HG03432 (cell line): ENCODE measurements at regions not wholly inside any gene's neighbourhood (a gene's known extent, or its start where the extent isn't known, plus 50 kb on each side); places are given as distances from the start of the nearest gene placed in this dataset.

Source experiments
- ATAC-seq: cut with Tn5 transposase; IDR thresholded peaks from one replicate; pipeline ENCODE4 v1.9.1; 2021; ENCODE audit warnings: mild to moderate bottlenecking, moderate library complexity; ENCODE audit not compliant: unreplicated experiment

DNA sequence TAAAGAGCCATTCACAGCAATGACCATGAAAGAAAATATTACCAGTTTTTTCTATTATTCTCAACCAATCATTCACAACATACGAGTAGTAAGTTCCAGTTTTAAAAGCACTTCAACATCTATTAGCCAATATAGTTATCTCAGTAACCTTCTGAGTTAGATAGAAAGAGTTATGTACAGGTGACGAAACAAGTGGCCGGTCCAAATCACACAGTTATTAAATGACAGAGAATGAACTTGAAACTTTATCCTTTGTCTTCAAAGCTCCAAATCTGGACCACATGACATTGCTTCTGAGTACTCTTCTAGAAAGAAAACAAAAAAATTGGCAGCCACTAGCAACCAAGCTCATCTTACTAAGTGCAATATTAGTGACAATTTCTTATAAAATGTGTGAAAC, 393.8 kb downstream of the OMA1 start:
- ATAC-seq = no peak

DNA sequence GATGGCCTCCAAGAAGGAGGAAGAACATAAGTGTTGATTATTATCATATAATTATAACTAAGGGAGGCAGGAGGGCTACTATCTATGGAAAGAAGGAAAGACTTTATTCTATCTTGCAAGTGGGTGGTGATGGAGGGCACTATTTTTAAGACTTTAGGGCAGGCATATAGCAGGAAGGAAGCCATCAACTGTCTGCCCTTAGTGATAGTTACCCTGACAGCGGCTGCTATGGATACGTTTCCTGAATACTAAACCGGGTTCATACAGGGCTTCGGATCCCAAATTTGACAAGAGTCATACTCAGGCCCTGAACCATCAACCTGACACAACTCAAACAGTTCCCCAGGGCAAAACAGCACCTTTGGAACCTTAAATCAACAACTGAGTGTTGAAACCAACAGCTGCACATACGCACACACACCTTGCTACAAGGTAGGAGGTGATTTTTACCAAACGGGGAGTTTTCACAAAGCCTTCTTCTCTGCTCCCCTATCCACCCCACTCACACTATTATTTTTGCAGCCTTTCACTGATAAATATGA, 397.2 kb downstream of the OMA1 start:
- ATAC-seq = no peak

GRCh38 chr1:58144698-58145270, 401.7 kb downstream of the OMA1 start:
- ATAC-seq = no peak

GRCh38 chr1:58143972-58144697, 402.4 kb downstream of the OMA1 start:
- no peak for ATAC-seq

DNA sequence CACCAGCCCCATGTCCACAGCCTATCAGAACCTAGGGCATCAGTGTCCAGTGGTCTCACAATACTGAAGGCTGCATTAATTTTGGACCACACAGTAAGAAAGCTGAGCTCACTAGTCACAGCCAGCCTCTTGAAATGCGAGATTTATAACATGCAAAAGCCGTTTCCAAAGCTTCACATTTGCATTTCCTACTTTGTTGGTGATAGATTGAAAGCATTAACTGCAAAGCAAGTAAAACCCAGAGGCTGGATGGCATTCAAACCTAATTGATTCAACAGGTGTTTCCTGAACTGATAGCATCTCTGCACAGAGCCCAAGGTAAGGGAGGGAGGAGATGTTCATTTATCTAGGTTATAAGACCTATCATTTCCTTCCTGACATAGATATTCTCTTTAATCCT, 410.1 kb downstream of the OMA1 start:
- no peak for ATAC-seq

GRCh38 chr1:58135821-58136321, 410.7 kb downstream of the OMA1 start:
- ATAC-seq = no peak

- no peak for ATAC-seq
Measured at GRCh38 chr1:58133562-58133961, 413.0 kb downstream of the OMA1 start.

DNA sequence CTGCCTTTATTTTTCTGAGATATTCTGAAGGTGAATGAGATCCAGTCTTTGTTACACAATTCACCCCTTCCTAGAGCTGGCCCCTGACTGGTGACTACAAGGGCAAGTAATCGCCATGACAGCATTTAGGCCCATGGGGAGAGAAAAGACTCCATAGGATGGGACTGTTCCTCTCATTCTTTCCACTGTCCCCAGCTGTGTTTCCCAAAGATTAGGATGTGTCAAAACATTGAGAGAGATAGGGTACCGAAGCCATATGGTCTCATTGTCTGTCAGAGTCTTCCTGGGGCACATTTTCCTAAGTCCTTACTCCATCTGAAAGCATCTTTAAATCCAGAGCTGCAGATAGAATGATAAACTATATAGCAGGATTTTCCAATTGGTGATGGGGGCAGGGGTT, 423.5 kb downstream of the OMA1 start:
- ATAC-seq = no peak

GRCh38 chr1:58119971-58120370, 426.6 kb downstream of the OMA1 start:
- ATAC-seq = no peak

GRCh38 chr1:58116284-58116683, 430.2 kb downstream of the OMA1 start:
- no peak for ATAC-seq

GRCh38 chr1:58109646-58110200, 436.8 kb downstream of the OMA1 start:
- ATAC-seq = no peak

GRCh38 chr1:58108783-58109182, 437.7 kb downstream of the OMA1 start:
- no peak for ATAC-seq

- ATAC-seq = peak; percentile 40
Measured at GRCh38 chr1:58107943-58108342, 438.6 kb downstream of the OMA1 start.

DNA sequence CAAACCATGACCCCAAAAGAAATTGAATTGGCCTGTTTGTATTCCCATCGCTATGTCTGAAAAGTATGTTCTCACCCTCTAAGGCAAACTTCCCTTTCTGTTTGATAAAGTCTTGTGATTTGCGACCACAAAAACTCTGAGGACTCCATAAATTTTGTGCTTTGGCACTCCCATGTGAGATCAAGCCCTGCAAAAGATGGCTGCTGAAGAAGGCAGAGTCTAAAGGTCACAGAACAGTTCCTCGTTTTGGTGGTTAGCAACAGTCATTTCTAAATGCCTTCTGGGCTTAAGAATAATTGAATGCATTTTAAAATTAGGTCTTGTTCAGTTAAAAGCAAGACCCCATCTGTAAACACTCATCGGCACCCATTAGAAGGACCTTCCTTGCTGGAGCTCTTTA, 441.6 kb downstream of the OMA1 start:
- peak; percentile 82 for ATAC-seq

DNA sequence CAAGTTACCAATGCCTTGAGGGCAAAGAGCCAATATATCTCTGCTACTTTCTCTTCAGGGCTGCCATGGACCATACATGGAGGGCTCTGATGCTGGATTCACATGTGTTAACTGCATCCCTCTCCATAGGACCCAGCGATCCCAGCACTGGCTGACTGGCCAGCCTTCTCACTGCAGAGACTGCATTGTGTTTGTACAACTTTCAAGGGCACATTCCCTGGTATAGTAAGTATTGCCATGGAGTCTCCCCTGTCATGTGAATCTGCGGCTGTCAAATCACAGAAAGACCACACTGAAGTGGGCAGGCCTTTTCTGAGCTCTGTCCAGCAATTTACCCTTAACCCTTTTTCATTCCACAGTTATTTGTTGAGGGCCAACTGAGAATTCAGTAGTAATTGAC, 449.8 kb downstream of the OMA1 start:
- ATAC-seq = no peak

DNA sequence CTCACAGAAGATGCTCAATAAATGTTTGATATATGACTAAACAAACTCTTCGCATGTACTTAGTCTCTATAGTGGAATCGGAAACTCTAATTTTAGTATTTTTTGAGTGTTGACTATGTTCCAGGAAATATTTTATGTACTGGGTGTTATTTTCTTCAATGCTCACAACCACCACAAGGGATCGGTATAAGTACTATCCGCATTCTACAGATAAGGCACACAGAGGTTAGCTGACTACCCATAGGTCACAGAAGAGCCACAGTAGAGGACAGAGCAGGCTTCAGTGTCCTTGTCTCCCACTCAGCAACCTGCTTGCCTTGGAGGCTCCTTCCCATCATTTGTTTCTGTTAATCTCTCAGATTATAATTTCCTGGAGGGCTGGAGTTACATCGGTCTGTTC, 451.3 kb downstream of the OMA1 start:
- no peak for ATAC-seq

DNA sequence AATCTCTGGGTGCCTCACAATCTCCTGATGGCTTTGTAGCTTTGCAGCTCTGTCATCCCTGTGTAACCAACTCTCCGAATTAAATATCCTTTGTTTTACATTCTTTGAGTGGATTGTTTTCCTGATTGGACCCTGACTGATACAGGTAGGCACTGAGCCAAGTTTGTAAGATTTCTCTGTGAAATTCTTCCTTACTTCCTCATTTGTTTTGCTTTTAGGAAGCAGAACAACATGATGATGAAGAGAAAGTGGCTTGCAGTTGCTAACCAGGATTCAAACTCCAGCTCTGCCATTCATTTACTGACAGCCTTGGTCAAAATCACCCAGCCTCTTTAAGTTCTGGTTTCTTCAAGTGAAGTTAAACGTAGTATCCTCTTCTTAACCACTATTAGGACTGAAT, 452.3 kb downstream of the OMA1 start:
- no peak for ATAC-seq

- no peak for ATAC-seq
Measured at GRCh38 chr1:58090640-58091039, 455.9 kb downstream of the OMA1 start.

DNA sequence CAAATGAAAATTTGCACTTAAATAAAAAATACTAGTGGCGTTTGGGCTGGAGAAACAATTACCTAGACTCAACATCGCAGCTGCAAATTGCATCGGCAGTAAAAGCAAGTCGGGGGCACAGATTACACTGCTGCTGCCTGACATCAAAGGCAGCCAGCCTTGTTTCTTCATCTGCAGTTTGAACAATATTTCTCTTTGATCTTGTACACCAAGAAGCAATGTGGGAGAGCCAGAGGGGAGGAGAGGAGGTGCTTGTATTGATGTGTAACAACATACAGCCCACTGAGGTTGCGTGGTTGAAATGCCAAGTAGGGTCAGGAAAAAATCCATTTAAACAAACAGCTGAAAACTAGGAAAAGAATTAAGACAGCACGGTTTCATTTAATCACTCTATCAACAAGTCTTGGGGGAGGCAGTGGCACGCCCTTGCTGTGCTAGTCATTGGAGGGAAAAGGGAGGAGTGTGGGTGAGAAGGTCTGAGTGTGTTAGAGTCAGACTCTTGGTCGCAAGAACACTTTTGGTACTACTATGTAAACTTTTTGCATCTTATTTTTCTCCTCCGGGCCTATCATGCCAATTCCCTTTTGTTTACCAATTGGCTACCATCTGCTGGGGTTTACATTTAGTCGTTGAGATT, 456.5 kb downstream of the OMA1 start:
- no peak for ATAC-seq

DNA sequence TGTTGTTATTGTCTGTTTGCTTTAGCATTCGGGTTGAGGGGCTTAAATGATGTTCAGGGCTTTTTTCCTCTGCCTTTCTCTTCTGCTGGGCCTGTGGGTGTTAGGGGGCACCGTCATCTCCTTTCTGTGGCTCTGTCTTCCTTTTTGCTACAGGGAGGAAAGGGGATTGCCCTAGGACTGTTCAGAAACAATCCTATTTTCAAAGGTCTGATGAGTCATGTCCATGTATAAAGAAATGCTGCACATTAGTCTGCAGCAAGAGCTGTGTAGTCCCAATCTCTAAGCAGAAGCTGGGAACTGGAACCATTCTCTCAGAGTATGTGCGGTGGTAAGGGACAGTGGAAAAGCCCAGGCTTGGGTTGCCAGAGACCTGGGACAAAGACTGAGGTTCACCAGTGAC, 462.3 kb downstream of the OMA1 start:
- peak; percentile 53 for ATAC-seq

DNA sequence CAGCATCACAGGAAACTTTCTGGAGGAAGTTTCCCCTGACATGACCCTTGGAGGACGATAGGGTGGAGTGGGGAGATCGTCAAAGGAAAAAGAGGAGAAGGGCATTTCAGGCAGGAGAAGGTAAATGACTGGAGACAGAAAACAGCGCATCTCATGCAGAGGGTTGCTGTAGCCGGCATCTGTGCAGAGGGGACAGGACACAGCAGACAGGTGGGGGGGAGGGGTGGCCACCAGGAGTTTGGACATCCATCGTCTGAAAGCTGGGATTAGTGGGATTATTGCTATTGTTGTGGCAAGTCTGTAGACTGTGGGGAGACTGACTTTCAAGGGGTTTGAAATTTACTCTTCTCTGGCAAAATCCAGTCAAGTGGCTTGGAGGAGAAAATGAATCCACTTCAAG, 463.9 kb downstream of the OMA1 start:
- no peak for ATAC-seq

DNA sequence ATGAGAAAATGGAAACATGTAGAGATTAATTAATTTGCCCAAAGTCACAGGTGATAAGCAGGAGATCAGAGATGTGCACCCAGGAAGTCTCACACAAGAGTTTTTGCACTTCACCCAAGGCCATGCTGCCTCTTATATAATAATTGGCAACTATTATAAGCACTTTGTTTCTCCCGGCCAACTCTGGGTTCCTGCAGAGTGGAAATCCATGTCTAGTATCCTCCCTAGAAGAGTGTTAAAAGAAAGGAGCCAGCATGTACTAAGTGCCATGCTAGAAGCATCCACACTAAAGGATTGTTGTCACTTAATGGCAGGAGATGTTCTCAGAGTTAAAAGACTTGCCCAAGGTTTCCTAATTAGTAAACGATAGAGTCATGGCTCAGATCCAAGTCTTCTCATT, 470.3 kb downstream of the OMA1 start:
- ATAC-seq = no peak
